RWPE2 (cell line): ENCODE measurements at regions not wholly inside any gene's neighbourhood (a gene's known extent, or its start where the extent isn't known, plus 50 kb on each side); places are given as distances from the start of the nearest gene placed in this dataset.

ENCODE experiments used
- ATAC-seq: fragments of 200-7000 bp; cut with Tn5 transposase; 3 replicates; pipeline ENCODE4 v1.9.1; 2021; ENCODE audit warnings: low read depth
- DNase-seq: peaks from one replicate; pipeline ENCODE4 v3.0.0-alpha.2; 2020; ENCODE audit warnings: low spot score
- H3K27ac ChIP-seq: fragments of 450-650 bp; 2 replicates; pipeline ENCODE4 v1.5.1; 2017; ENCODE audit warnings: mild to moderate bottlenecking; ENCODE audit not compliant: poor library complexity, severe bottlenecking
- H3K27me3 ChIP-seq: fragments of 250-450 bp; sonication (Bioruptor Pico); 2 replicates; pipeline ENCODE4 v1.5.1; 2021; ENCODE audit warnings: mild to moderate bottlenecking, moderate library complexity; ENCODE audit not compliant: insufficient read depth, poor library complexity, severe bottlenecking
- H3K36me3 ChIP-seq: fragments of 250-450 bp; sonication (Bioruptor Pico); 2 replicates; pipeline ENCODE4 v1.5.1; 2020; ENCODE audit warnings: low read depth, mild to moderate bottlenecking, moderate library complexity
- H3K4me1 ChIP-seq: fragments of 250-450 bp; sonication (Bioruptor Pico); 2 replicates; pipeline ENCODE4 v1.5.1; 2021; ENCODE audit warnings: mild to moderate bottlenecking, moderate library complexity; ENCODE audit not compliant: insufficient read depth, poor library complexity, severe bottlenecking
- H3K4me3 ChIP-seq: fragments of 250-450 bp; sonication (Bioruptor Pico); 2 replicates; pipeline ENCODE4 v1.5.1; 2021; ENCODE audit warnings: mild to moderate bottlenecking, moderate library complexity; ENCODE audit not compliant: severe bottlenecking
- H3K9me3 ChIP-seq: fragments of 250-450 bp; sonication (Bioruptor Pico); 2 replicates; pipeline ENCODE4 v1.5.1; 2021; ENCODE audit warnings: mild to moderate bottlenecking, moderate library complexity; ENCODE audit not compliant: severe bottlenecking
- CTCF ChIP-seq: fragments of 450-650 bp; IDR thresholded peaks from one replicate; pipeline ENCODE4 v1.5.1; 2017; ENCODE audit warnings: mild to moderate bottlenecking, moderate library complexity; ENCODE audit not compliant: poor library complexity, severe bottlenecking

GRCh38 chr2:18061717-18062116, 183.2 kb downstream of the KCNS3 start:
- H3K4me1 ChIP-seq = no peaks in the 10 kb centered on the region
- H3K36me3 ChIP-seq = no peaks in the 10 kb centered on the region
- no peaks in the 10 kb centered on the region for H3K9me3 ChIP-seq
- H3K27ac ChIP-seq = no peak overlapping the region
- DNase-seq (no peak), ATAC-seq (no peak)
- TF ChIP-seq CTCF = no peak
- H3K4me3 ChIP-seq = no peak overlapping the region
- H3K27me3 ChIP-seq = no peaks in the 10 kb centered on the region

- DNase-seq = no peak
- no peaks in the 10 kb centered on the region for H3K27me3 ChIP-seq
- no peak overlapping the region for H3K4me3 ChIP-seq
- no peaks in the 10 kb centered on the region for H3K9me3 ChIP-seq
- no peak overlapping the region for H3K27ac ChIP-seq
- no peak for ATAC-seq
- no peaks in the 10 kb centered on the region for H3K36me3 ChIP-seq
- no peak for TF ChIP-seq CTCF
- peaks cover 11% of the 10 kb centered on the region for H3K4me1 ChIP-seq
These were observed 179.2 kb downstream of the KCNS3 start for GRCh38 chr2:18057657-18058056.

- no peak overlapping the region for H3K27ac ChIP-seq
- peaks cover 11% of the 10 kb centered on the region for H3K4me1 ChIP-seq
- H3K27me3 ChIP-seq = no peaks in the 10 kb centered on the region
- no peak for TF ChIP-seq CTCF
- no peaks in the 10 kb centered on the region for H3K9me3 ChIP-seq
- no peak for DNase-seq
- peak; percentile 48; the same call in 2 of the 3 replicates for ATAC-seq
- H3K4me3 ChIP-seq = no peak overlapping the region
- H3K36me3 ChIP-seq = no peaks in the 10 kb centered on the region
These were observed 176.8 kb downstream of the KCNS3 start for GRCh38 chr2:18055290-18055689.

GRCh38 chr2:18050001-18050400, 171.5 kb downstream of the KCNS3 start:
- Histone ChIP-seq H3K27me3 (no peaks in the 10 kb centered on the region), H3K4me1 (peaks cover 37% of the 10 kb centered on the region), H3K4me3 (no peak overlapping the region), H3K36me3 (no peaks in the 10 kb centered on the region), H3K27ac (no peak overlapping the region), H3K9me3 (no peaks in the 10 kb centered on the region)
- no peak for ATAC-seq
- DNase-seq = no peak
- TF ChIP-seq CTCF = no peak

GRCh38 chr2:18049325-18049724, 170.9 kb downstream of the KCNS3 start:
- TF ChIP-seq CTCF = no peak
- Histone ChIP-seq H3K27me3 (no peaks in the 10 kb centered on the region), H3K36me3 (no peaks in the 10 kb centered on the region), H3K27ac (peak overlapping the region; percentile 82), H3K4me1 (peaks cover 30% of the 10 kb centered on the region), H3K9me3 (no peaks in the 10 kb centered on the region), H3K4me3 (no peak overlapping the region)
- ATAC-seq (no peak), DNase-seq (no peak)
